Fibroblast of skin of left quadriceps (primary cell): ENCODE measurements at regions not wholly inside any gene's neighbourhood (a gene's known extent, or its start where the extent isn't known, plus 50 kb on each side); places are given as distances from the start of the nearest gene placed in this dataset.

Experiments used
- DNase-seq, 2 experiments: peaks; one replicate each; pipeline ENCODE4 v3.0.0-alpha.2; 2013; ENCODE audit warnings: low read depth in 2 of 2

DNA sequence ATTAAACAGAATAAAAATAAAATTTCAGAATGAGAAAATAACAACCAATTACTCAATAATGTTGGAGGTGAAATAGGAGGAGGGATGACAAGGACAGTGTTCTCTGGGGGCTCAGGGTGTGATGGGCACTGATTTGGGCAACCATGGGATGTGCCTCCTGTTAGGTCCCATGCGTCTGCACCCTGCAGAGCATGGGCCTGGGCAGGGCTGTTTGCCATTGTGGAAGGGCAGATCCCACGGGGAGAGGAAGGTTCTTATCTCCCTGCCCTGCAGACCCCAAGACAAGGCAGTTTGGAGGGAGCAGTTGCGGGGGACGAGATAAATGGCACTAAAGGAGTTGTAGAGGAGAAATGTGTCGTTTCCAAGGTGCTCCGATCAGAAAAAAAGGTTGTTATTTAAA is 206.3 kb downstream of the THBS2 start:
- DNase-seq = no peak

DNA sequence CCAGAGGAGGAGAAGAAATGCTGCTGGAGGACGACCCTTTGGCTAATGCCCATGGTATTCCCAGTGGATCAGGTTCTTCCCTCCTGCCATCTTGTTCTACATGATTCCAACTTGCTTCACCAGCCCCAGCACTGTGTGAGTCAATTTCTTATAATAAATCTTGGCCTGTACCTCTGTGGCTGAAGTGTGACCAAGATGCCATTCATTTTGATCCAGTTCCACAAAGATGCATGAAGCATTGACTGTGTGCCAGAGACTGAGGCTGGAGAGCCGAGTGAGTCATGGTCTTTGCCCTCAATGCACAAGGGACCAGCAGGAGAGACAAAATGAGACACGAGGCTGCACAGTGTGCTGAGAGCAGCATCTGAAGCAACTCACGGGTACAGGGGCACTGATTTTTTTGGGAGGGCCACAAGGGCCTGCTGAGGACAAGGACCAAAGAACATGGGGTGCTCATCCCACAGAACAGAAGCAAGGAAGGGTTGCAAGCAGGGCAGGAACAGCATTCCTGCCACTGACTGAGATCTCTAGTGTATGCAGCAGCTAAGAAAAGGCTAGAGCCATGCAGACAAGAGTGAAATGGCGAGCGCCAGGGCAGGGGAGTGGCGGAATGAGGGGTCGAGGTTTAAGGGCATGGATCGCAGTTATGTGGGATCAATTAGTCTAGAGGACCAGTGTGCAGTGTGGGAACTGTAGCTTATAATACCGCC is 207.0 kb downstream of the THBS2 start:
- no peak for DNase-seq

DNA sequence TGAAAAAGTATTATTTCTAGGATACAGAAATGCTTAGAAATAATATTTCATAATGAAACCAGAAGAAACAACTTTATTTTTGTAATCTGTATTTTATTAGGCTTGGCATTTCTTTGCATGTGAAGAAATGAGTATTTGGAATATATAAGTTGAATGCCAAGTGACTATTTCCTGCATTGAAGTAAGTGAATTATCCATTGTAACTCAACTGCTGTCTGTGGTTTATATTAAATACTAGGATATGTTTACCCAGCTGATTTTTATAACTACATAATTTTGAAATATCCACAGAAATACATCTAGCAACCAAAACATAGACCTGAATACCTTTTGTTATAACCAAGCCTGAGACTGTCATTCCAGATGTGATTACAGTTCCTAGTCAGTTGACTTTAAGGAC is 207.6 kb downstream of the THBS2 start:
- DNase-seq = no peak

DNA sequence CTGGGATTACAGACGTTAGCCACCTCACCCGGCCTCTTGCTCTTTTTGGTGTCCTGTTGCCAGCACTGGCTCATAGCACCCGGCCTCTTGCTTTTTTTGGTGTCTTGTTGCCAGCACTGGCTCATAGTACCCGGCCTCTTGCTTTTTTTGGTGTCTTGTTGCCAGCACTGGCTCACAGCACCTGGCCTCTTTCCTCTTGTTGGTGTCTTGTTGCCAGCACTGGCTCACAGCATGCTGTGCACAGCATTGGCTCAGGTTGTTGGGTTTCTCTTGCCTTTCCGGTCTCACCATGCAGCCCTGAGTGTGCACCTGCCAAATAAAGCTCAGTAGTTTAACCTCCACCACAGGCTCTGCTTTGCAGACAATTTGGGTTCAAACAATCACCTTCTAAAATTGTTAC is 208.2 kb downstream of the THBS2 start:
- DNase-seq = no peak

DNA sequence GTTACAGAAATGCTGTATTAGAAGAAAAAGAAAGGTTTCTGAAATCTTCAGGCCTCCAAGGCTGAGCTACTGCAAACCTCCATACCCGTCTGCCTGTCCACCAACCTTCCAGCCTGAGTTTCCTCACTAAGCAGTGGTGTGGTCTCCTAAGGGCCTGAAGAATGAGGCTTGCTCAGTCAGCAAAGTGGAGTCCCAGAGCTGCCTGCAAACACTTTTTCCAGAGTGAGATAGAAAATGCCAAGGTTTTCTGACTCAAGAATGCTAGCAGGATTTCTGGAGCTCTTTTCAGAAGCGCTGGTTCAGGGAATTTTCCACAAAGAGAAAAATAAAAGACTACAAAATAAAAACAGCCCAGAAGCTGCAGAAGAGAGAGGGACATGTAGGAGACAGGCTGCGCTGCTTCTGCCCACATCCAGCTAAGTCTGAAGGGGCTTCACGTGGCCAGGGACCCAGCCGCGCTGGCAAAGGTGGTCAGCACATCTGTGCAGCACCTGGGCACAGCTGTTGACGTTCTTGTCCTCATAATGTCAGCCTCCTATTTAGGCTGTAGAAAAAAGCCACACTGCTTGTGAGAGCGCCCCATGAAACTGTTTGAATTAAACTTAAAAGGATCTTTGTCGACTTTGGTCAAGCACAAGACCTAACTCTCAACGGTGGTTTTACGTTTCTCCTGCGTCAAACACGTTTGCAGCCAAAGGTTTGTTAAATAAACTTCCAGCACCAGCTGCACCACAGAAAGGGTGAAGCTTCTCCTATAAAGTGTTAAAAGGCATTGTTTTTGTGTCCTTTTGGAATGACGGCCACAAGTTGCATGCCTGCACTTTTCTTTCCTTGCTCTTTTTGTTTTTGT is 209.0 kb downstream of the THBS2 start:
- DNase-seq = no peak

DNA sequence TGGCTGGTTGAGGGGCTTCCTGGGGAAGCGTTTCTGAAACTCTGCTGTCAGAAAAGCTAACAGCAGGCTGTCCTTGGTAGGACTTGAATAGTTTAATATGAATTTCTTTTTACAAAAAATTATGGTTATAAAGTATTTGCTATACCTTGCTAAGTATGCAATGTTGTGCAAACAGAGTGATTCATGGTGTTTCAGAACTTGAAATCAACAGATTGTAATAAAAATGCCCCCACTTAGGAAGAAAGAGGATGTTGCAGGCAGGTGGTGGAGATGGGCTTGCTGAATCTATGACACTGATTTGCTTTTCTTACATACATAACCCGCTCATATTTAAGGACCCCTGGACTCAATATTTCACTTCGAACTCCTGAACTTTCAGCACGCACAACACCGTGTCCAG is 211.6 kb downstream of the THBS2 start:
- DNase-seq = no peak

DNA sequence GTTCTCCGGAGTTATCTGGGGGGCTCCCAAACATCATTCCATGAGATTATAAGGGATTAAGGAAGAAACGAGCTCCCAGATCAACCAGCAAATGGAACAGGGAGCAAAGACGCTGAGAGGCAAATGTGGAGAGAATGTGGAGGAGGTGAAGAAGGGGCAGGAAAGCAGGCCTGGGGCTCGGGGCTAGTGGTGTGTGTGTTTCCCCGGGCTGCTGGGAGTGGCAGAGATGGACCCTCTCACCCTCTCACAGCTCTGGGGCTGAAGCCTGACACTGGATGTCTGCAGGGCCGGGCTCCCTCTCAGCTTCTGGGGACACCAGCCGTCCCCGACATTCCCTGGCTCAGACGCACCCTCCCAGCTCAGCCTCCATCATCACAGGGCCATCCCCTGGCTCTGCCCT is 212.6 kb downstream of the THBS2 start:
- no peak for DNase-seq

DNA sequence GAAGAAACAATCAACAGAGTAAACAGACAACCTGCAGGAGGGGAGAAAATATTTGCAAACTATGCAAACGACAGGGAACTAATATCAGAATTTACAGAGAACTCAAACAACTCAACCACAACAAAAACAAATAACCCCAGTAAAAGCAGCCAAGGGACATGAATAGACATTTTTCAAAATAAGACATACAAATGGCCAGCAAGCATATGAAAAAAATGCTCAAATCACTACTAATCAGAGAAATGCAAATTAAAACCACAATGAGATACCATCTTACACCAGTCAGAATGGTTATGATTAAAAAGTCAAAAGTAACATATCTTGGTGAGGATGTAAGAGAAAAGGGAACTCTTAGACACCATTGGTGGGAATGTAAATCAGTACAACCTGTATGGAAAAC is 215.0 kb downstream of the THBS2 start:
- no peak for DNase-seq

DNA sequence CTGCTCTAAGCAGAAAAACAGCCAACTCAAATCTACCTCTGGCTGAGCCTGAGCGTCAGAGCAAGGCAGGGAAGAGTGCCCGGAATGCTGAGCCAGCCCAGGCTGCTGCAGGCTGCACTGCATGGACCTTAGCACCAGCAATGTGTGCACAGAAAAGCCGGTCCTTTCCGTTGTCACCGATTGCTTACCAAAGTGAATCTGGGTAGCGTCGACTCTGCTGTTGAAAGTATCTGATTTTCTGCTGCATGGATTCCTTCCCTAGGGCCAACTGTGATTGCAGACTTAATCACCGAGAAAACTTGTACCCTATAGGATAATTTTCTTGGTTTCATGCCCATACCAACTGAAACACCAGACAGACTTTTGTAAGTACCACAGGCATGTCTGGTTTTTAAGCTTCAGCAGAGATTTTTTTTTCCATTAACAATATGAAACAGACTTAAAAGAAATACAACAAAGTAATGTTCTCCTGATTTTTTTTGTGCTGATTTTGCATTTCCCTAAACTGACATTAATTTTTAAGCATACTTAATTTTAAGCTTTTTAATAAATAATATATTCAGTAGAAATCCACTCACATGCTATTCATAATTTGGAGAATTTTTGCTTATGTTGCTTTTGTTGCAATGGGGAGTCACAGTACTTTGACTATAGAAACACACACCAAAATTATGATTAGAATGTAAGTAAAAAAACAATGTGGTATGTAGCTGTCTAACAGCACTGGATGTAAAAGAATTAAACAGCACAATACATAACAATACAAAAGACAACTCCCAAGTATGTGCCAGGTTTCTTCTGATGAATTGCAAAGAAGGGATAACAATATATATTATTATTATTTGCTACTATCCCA is 218.0 kb downstream of the THBS2 start:
- peak in 1 of 2 experiments; percentile 52 for DNase-seq

DNA sequence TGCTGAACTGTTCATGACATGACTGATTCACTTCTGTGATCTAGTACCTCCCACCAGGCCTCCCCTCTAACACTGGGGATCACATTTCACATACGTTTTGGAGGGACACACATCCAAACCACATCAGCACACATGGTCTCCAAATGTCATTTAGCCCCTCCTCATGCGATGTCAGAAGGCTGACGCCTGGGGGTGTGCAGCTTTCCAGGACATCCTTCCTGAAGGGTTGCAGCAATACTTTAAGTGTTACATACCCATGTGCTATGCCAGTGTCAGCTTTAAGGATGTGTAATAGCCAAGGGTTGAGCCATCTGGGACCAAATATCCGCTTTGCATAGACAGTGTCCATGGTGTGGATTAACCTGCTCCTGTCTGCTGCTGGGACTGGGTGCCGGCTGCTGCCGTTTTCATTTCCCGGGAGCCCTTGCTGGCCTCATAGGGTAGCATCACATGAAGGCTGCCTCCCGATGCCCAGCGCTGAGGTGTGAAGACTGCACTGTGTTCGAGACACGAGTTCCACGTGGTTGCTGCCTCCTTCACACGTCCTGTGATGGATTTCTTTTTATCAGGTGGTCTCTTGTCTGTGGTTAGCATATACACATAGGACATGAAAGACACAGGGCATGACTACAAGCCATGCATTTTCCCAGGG is 219.0 kb downstream of the THBS2 start:
- peak; percentile 79 to 83 for DNase-seq

DNA sequence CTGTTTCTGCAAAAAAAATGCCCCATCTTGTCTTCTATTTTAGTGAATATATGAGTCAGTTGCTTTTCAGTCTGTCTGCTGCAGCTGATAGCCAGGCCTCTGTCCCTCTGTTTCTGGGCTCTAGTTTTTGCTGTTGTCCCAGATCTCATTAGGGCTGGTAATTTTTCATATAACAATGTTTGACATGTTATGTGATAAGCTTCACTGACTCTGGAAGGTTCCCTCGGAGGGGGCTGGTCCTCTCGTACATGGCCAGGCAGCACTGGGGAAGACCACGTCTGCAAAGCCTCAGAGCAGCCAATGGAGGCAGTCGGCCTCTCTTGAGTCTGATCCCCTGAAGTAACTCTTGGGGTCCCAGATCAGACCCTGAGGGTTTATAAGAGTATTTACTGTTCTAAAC is 223.8 kb downstream of the THBS2 start:
- no peak for DNase-seq

DNA sequence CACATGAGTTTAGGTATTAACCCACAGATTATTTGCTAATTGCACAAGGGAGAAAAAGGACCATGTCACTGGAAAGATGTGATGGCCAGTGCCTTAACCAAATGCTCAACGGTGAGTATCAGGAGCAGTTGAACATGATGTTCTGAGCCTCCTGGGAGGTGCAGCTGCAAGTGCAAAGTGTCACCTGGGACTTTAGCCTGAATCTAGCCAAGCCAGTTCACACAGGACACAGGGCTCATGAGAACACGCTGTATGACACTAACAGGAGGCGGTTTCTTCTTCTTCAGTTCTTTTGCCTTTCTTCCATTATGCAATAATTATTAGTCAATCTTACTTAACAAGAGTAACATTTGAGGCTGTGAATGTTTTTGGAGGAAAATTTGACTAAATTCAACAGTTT is 225.3 kb downstream of the THBS2 start:
- DNase-seq = no peak

DNA sequence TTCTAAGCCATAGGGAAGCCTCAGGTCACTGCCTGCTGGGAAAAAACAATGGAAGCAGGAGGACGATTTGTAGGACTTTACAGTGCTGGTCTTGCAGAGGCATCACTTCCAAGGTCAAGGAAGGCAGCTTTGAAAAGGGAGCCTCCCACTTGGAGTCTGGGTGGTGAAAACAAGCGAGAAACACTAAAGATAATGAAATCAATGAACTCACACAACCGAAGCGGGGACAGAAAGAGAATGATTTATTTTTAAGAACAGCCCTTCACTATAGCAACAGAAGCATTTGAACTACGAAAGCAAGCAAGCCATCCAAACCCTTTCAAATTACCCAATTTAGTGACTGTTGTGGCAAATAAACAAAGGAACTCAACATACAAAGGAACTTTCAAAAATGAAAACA is 227.5 kb downstream of the THBS2 start:
- no peak for DNase-seq

DNA sequence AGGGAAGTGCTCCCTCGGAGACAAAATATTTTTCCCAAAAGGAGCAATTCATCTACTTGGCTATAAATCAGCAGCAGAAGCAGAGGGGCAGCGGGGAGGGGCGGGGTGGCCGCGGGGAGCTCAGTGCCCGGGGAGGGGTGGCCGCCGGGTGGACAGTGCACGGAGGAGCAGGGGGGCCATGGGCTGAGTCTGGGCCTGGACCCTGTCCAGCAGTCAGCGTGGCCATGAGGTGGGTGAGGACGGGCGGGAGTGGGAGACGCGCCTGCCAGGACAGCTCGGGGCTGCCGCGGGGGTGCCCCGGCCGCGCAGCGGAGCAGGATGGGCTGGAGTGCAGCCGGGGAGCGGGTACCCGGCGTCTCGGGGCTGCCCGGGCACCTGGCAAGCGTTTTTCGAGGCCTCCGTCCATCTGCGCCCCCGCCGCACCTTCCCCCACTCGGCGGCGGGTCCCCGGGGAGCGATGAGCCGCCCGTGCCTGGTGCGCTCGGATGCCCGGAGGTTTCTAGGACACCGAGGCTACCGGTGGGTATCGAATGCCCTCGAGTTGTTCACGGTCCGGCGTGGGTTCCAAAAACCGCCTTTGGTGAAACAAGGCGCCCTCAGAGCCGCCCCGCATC is 229.5 kb downstream of the THBS2 start:
- DNase-seq = no peak

DNA sequence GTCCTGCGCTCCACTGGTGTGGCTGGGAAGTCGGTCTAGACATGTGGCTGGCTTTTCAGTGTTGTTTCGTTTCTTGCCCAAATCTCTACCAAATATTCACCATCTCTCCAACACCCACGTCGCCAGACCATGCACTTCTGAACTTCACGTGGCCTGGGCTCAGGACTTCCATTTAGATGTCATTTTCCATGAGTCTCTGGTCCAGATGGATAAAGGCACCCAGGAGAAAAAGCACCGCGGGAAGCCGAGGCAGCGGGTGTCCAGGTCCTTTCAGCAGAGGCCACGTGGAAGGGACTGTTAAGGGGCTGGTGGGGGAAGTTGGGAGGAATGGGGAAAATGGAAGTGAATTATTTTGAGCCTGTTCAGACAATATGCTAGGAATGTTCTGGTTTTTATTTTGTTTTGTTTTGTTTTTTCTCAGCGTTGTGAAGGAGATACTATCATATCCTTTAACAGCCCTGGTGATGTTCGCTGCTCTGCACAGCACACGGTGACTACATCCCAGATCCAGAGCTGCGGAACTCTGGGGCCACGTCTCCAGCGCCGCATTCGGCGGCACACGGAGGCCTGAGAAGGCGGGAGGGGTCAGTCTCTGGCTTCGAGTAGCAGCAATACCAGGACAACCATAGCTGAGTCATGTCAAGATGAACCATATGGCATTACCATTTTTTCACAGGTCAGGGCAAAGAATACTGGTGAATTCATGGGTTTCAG is 230.3 kb downstream of the THBS2 start:
- no peak for DNase-seq

DNA sequence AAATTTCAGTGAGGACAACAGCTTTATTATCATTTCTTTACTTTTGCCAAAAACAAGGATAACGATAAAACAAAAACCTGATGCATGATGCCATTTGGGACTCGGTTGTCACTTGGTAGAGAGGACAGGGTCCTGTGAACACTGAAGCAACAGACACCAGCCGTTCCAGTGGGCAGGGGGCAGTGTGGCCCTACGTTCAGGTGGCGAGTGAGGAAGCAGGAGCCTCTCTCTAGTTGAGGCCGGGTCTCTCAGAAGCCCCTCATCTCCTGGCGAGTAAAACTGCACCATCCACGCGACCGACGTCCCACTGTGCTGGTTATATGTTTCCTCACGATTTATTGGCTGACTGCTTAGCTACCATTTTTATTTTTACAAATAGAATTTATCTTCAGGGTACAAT is 231.6 kb downstream of the THBS2 start:
- no peak for DNase-seq

DNA sequence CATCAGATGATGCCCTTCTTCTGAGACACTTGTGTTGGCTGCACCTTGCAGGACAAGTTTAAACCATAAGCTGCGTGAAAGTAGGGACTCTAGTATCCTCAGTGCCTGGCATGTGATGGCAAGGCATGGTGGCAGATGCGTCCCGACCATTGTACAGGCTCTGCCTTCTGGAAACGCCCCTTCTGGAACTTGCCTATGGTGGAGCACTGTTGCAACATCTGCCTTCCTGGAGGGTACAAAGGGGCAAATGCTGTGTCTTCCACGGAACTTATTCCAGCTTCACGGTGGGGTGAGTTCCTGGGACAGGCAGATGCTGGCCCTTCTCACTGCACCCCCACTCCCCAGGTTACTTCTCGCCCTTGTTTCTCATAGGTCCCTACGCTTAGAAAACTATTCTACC is 232.8 kb downstream of the THBS2 start:
- DNase-seq = no peak

DNA sequence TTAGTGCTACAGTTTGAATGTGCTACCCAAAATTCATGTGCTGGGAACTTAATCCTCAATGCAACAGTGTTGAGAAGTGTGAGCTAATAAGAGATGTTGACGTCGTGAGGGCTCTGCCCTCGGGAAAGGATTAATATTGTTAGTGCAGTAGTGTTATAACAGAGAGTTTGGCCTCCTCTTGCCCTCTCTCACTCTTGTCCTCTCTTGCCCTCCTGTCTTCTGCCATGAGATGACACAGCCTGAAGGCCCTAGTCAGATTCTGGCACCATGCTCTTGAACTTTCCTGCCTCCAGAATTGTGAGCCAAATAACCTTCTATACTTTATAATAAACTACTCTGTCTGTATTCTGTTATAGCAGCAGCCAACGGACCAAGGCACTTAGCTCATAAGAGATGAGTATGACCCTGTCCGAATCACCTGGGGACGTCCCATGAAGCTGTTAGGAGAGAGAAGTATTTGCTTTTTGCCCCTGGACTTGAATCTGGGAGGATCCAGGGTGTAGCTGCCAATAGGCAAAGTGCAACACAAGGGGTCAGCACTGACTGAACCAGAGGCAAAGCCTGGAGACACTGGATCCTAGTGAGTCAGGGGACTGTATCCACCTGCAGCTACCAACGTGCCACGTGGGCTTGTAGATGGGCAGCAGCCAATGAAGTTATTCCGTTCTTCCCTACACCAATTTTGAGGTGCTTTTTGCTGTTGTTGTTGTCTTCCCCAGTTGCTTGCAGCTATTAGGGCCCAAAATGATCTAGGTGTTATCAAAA is 233.7 kb downstream of the THBS2 start:
- no peak for DNase-seq

DNA sequence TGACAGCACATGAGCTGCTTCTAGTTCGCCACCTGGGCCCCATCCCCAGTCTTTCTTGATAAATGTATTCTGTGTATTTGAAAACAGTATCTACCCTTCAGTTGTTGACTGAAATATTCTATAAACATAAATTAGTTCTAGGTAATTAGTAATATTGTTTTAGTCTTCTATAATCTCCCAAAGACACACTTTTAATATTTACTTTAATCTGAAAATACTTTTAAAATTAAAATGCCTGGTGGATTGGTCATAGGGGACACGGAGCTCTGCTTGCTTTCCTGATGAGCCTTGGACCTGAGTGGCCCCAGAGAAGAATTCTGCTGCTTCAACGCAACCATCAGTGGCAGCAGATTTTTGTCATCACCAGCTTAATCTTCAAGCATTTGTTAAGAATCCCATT is 234.5 kb downstream of the THBS2 start:
- no peak for DNase-seq

DNA sequence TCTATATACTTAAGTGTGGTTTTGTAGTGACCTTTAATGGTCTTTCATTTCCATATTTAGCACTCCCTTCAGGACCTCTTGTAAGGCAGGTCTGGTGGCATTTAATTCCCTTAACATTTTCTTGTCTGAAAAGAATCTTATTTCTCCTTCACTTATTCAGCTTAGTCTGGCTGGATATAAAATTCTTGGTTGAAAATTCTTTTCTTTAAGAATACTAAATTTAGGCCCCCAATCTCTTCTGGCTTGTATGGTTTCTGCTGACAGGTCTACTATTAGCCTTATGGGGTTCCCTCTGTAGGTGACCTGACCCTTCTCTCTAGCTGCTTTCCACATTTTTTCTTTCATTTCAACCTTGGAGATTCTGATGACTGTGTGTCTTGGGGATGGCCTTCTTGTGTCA is 236.9 kb downstream of the THBS2 start:
- DNase-seq = no peak
